H9 (cell line): ENCODE measurements at regions not wholly inside any gene's neighbourhood (a gene's known extent, or its start where the extent isn't known, plus 50 kb on each side); places are given as distances from the start of the nearest gene placed in this dataset.

Source experiments
- DNase-seq: peaks from one replicate; pipeline ENCODE4 v3.0.0-alpha.2; 2017
- H2AFZ ChIP-seq: one replicate; pipeline ENCODE4 v1.6.1; 2013; ENCODE audit warnings: mild to moderate bottlenecking, low read length, control low read depth, moderate library complexity
- H2AK5ac ChIP-seq: 2 replicates; pipeline ENCODE4 v1.6.1; 2013; ENCODE audit warnings: low read length, control low read depth, mixed read lengths; ENCODE audit not compliant: insufficient read length
- H2BK120ac ChIP-seq: one replicate; pipeline ENCODE4 v1.6.1; 2013; ENCODE audit warnings: low read depth, mild to moderate bottlenecking, low read length, control low read depth, inconsistent platforms; ENCODE audit not compliant: poor library complexity, severe bottlenecking
- H2BK12ac ChIP-seq: 2 replicates; pipeline ENCODE4 v1.6.1; 2013; ENCODE audit warnings: low read length, control low read depth, mixed read lengths, low read depth; ENCODE audit not compliant: insufficient read length
- H2BK15ac ChIP-seq: 2 replicates; pipeline ENCODE4 v1.6.1; 2013; ENCODE audit warnings: low read depth, low read length, control low read depth
- H2BK20ac ChIP-seq: one replicate; pipeline ENCODE4 v1.6.1; 2013; ENCODE audit warnings: low read depth, mild to moderate bottlenecking, low read length, control low read depth, inconsistent platforms; ENCODE audit not compliant: poor library complexity, severe bottlenecking
- H2BK5ac ChIP-seq: 2 replicates; pipeline ENCODE4 v1.6.1; 2013; ENCODE audit warnings: low read length, control low read depth, mixed read lengths; ENCODE audit not compliant: insufficient read length
- H3K14ac ChIP-seq: 2 replicates; pipeline ENCODE4 v1.6.1; 2013; ENCODE audit warnings: low read length, control low read depth; ENCODE audit not compliant: insufficient read depth
- H3K18ac ChIP-seq: 2 replicates; pipeline ENCODE4 v1.6.1; 2013; ENCODE audit warnings: low read depth, mild to moderate bottlenecking, mixed read lengths, low read length, control low read depth; ENCODE audit not compliant: insufficient read length
- H3K23ac ChIP-seq: 2 replicates; pipeline ENCODE4 v1.6.1; 2013; ENCODE audit warnings: low read length, control low read depth, mixed read lengths, low read depth; ENCODE audit not compliant: insufficient read length
- H3K23me2 ChIP-seq: 2 replicates; pipeline ENCODE4 v1.6.1; 2013; ENCODE audit warnings: low read depth, mild to moderate bottlenecking, mixed read lengths, low read length, control low read depth; ENCODE audit not compliant: insufficient read length, poor library complexity, severe bottlenecking
- H3K27ac ChIP-seq: 2 replicates; pipeline ENCODE4 v1.5.1; 2013; ENCODE audit warnings: low read length, control low read depth, mixed read lengths, low read depth; ENCODE audit not compliant: insufficient read length
- H3K27me3 ChIP-seq: 2 replicates; pipeline ENCODE4 v1.6.1; 2013; ENCODE audit warnings: low read length, control low read depth, inconsistent platforms; ENCODE audit not compliant: insufficient read depth
- H3K4ac ChIP-seq: 2 replicates; pipeline ENCODE4 v1.6.1; 2013; ENCODE audit warnings: low read depth, mild to moderate bottlenecking, control low read depth, inconsistent platforms, low read length, moderate library complexity
- H3K4me1 ChIP-seq: 2 replicates; pipeline ENCODE4 v1.6.1; 2013; ENCODE audit warnings: low read length, control low read depth, inconsistent platforms; ENCODE audit not compliant: insufficient read depth
- H3K4me2 ChIP-seq: 2 replicates; pipeline ENCODE4 v1.6.1; 2013; ENCODE audit warnings: low read length, control low read depth, mixed read lengths; ENCODE audit not compliant: insufficient read length, insufficient read depth
- H3K56ac ChIP-seq: 2 replicates; pipeline ENCODE4 v1.6.1; 2013; ENCODE audit warnings: low read depth, mild to moderate bottlenecking, mixed read lengths, low read length, control low read depth; ENCODE audit not compliant: insufficient read length
- H3K79me1 ChIP-seq: 2 replicates; pipeline ENCODE4 v1.6.1; 2013; ENCODE audit warnings: low read depth, mild to moderate bottlenecking, moderate library complexity, low read length, control low read depth, inconsistent platforms; ENCODE audit not compliant: insufficient read depth, poor library complexity, severe bottlenecking
- H3K79me2 ChIP-seq: 2 replicates; pipeline ENCODE4 v1.6.1; 2013; ENCODE audit warnings: low read length, control low read depth, inconsistent platforms; ENCODE audit not compliant: insufficient read depth
- H3K9ac ChIP-seq: 2 replicates; pipeline ENCODE4 v1.6.1; 2013; ENCODE audit warnings: low read length, control low read depth, mixed read lengths; ENCODE audit not compliant: insufficient read length; ENCODE audit errors: extremely low read depth
- H3K9me3 ChIP-seq: one replicate; pipeline ENCODE4 v1.6.1; 2013; ENCODE audit warnings: low read depth, low read length, inconsistent platforms; ENCODE audit not compliant: control insufficient read depth
- H3T11ph ChIP-seq: one replicate; pipeline ENCODE4 v1.6.1; 2013; ENCODE audit warnings: mild to moderate bottlenecking, low read length, control low read depth, inconsistent platforms
- H4K20me1 ChIP-seq: one replicate; pipeline ENCODE4 v1.6.1; 2013; ENCODE audit not compliant: control insufficient read depth, insufficient read length, insufficient read depth
- H4K5ac ChIP-seq: 2 replicates; pipeline ENCODE4 v1.6.1; 2013; ENCODE audit warnings: low read depth, mild to moderate bottlenecking, mixed read lengths, low read length, control low read depth; ENCODE audit not compliant: insufficient read length
- H4K8ac ChIP-seq: replicated peaks from 2 replicates; pipeline ENCODE4 v1.6.1; 2013; ENCODE audit warnings: low read length, control low read depth, mixed read lengths, low read depth; ENCODE audit not compliant: insufficient read length
- H4K91ac ChIP-seq: 2 replicates; pipeline ENCODE4 v1.6.1; 2013; ENCODE audit warnings: low read depth, mild to moderate bottlenecking, moderate library complexity, mixed read lengths, low read length, control low read depth; ENCODE audit not compliant: insufficient read length
- H3K27ac Mint-ChIP-seq, 3 experiments: 2 replicates in 2 of 3; 3 replicates in 1 of 3; pipeline ENCODE4 v1.8.0; 2020 to 2021; ENCODE audit warnings: mixed read lengths in 3 of 3, mild to moderate bottlenecking in 1 of 3, moderate library complexity in 1 of 3
- H3K27me3 Mint-ChIP-seq: 2 replicates; pipeline ENCODE4 v1.8.0; 2021; ENCODE audit warnings: low read depth, mild to moderate bottlenecking, moderate library complexity, mixed read lengths
- H3K36me3 Mint-ChIP-seq, 3 experiments: 2 replicates in 2 of 3; 3 replicates in 1 of 3; pipeline ENCODE4 v1.8.0; 2020 to 2021; ENCODE audit warnings: low read depth in 3 of 3, mixed read lengths in 3 of 3; ENCODE audit not compliant: insufficient read depth in 1 of 3
- H3K4me1 Mint-ChIP-seq, 2 experiments: 2 replicates each; pipeline ENCODE4 v1.8.0; 2020; ENCODE audit warnings: mixed read lengths in 2 of 2
- H3K4me3 Mint-ChIP-seq, 2 experiments: 2 replicates in 1 of 2; 3 replicates in 1 of 2; pipeline ENCODE4 v1.8.0; 2020 to 2021; ENCODE audit warnings: mild to moderate bottlenecking in 2 of 2, mixed read lengths in 2 of 2, moderate library complexity in 1 of 2
- H3K9me3 Mint-ChIP-seq, 2 experiments: 2 replicates in 1 of 2; 3 replicates in 1 of 2; pipeline ENCODE4 v1.8.0; 2020; ENCODE audit warnings: mild to moderate bottlenecking in 2 of 2, mixed read lengths in 2 of 2, moderate library complexity in 1 of 2
- WGBS: extraction: QIAGEN DNeasy Blood & Tissue Kit; methylation state at CpG from one replicate; pipeline ENCODE4 v1.1.7; 2013; ENCODE audit warnings: missing lambda C conversion rate, low lambda C conversion rate, mixed read lengths; ENCODE audit not compliant: insufficient read length; ENCODE audit errors: extremely low coverage; 5-methylcytosine and 5-hydroxymethylcytosine counted together
- TF ChIP-seq, protein P1 (sequence below): fragments of 200-600 bp; sonication (generic); conservative IDR thresholded peaks from 3 replicates; pipeline ENCODE4 v1.8.0; 2021; ENCODE audit warnings: antibody characterized with exemption, mild to moderate bottlenecking

DNA sequence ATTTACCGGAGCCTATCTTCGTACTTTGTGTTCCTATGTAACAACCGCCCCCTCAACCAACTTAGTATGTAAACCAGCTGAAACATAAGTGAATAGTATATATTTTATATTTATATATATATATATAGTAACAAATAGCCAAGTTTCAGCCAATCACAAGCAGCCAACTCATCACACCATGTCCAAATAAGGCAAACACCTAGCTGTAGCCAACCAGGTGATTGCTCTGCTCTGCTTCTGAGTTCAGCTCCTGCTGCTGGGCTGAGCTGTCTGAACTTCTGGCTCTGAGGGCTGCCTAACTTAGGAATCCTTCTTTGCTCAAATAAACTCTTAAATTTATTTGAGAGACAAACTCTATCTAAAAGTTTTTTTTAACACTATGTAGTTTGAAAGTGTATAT, 101.6 kb upstream of the SOX4 start:
- Histone ChIP-seq H3K14ac (no peak overlapping the region), H4K5ac (no peak overlapping the region), H3K9me3 (no peaks in the 10 kb centered on the region), H2BK120ac (no peak overlapping the region), H4K20me1 (no peaks in the 10 kb centered on the region), H2BK12ac (no peak overlapping the region), H3K23me2 (no peaks in the 10 kb centered on the region), H4K8ac (no peak overlapping the region), H2AK5ac (no peak overlapping the region), H3K23ac (no peak overlapping the region), H2BK20ac (no peak overlapping the region), H2BK5ac (no peak overlapping the region), H3K18ac (no peak overlapping the region), H3K9ac (no peak overlapping the region), H3K27me3 (no peaks in the 10 kb centered on the region), H3K4me2 (no peak overlapping the region), H3K4ac (no peak overlapping the region), H3T11ph (no peak overlapping the region), H2AFZ (no peak overlapping the region), H3K79me1 (no peaks in the 10 kb centered on the region), H3K4me1 (no peaks in the 10 kb centered on the region), H2BK15ac (no peak overlapping the region), H3K79me2 (no peaks in the 10 kb centered on the region), H3K56ac (no peak overlapping the region), H3K27ac (no peak overlapping the region), H4K91ac (no peak overlapping the region)
- no CpG with 5 or more reads among the region's 3 CpGs for WGBS
- no peaks in the 10 kb centered on the region for H3K9me3 Mint-ChIP-seq
- H3K27me3 Mint-ChIP-seq = peaks cover 2% of the 10 kb centered on the region
- H3K36me3 Mint-ChIP-seq = no peaks in the 10 kb centered on the region
- H3K4me1 Mint-ChIP-seq = peaks cover 0 to 3% of the 10 kb centered on the region in 2 experiments; a peak in 2 of 4 replicates
- DNase-seq = no peak
- H3K4me3 Mint-ChIP-seq = no peak overlapping the region
- TF ChIP-seq, protein P1, sequence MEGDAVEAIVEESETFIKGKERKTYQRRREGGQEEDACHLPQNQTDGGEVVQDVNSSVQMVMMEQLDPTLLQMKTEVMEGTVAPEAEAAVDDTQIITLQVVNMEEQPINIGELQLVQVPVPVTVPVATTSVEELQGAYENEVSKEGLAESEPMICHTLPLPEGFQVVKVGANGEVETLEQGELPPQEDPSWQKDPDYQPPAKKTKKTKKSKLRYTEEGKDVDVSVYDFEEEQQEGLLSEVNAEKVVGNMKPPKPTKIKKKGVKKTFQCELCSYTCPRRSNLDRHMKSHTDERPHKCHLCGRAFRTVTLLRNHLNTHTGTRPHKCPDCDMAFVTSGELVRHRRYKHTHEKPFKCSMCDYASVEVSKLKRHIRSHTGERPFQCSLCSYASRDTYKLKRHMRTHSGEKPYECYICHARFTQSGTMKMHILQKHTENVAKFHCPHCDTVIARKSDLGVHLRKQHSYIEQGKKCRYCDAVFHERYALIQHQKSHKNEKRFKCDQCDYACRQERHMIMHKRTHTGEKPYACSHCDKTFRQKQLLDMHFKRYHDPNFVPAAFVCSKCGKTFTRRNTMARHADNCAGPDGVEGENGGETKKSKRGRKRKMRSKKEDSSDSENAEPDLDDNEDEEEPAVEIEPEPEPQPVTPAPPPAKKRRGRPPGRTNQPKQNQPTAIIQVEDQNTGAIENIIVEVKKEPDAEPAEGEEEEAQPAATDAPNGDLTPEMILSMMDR = no peak
- H3K27ac Mint-ChIP-seq = no peak overlapping the region
